ENCODE measurements at regions not wholly inside any gene's neighbourhood (a gene's known extent, or its start where the extent isn't known, plus 50 kb on each side); places are given as distances from the start of the nearest gene placed in this dataset.
"Not testable (repeated sequence)": the region's sequence is repeated elsewhere in the genome, so short reads cannot be mapped to it uniquely, and the experiment has no call there.

DNA sequence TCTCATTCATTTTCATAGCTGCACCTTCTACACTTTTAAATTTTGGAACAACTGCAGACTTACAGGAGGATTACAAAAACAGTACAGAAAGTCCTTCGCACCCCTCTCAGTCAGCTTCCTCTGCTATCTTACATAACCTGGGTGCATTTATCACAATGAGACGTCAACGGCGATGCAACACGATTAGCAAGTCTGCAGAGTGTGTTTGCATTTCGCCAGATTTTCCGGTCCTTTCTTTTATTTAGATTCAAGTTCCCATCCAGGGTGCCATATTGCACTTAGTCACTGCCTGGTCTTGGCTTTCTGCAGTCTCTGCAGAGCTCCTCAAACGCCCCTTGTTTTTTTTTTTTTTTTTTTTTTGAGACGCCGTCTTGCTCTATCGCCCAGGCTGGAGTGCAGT is 85.9 kb downstream of the ASMT start:
- DNase-seq = peak; percentile 3

DNA sequence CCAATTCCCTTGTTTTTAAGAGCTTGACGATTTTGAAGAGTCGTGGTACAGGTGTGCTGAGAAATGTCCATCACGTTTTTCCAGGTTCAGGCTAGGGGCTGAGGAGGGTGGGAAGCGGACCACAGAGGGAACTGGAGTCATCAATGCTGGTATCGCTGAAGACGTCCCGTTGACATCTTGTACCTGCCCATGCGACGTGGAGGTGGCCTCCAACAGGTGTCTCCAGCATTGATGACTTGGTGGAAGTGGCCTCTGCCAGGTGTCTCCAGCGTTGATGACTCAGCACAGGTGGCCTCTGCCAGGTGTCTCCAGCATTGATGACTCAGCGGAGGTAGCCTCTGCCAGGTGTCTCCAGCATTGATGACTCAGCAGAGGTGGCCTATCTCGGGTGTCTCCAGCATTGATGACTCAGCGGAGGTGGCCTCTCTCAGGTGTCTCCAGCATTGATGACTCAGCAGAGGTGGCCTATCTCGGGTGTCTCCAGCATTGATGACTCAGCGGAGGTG is 86.6 kb downstream of the ASMT start:
- not testable (repeated sequence) for DNase-seq

DNA sequence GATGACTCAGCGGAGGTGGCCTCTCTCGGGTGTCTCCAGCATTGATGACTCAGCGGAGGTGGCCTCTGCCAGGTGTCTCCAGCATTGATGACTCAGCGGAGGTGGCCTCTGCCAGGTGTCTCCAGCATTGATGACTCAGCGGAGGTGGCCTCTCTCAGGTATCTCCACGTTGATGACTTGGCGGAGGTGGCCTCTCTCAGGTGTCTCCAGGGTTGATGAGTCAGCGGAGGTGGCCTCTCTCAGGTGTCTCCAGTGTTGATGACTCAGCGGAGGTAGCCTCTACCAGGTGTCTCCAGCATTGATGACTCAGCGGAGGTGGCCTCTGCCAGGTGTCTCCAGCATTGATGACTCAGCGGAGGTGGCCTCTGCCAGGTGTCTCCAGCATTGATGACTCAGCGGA is 87.3 kb downstream of the ASMT start:
- DNase-seq = not testable (repeated sequence)

- not testable (repeated sequence) for DNase-seq
Measured at GRCh38 chrX:1702557-1702956, 87.7 kb downstream of the ASMT start.

GRCh38 chrX:1709277-1709676 is 94.4 kb downstream of the ASMT start:
- DNase-seq = not testable (repeated sequence)

DNA sequence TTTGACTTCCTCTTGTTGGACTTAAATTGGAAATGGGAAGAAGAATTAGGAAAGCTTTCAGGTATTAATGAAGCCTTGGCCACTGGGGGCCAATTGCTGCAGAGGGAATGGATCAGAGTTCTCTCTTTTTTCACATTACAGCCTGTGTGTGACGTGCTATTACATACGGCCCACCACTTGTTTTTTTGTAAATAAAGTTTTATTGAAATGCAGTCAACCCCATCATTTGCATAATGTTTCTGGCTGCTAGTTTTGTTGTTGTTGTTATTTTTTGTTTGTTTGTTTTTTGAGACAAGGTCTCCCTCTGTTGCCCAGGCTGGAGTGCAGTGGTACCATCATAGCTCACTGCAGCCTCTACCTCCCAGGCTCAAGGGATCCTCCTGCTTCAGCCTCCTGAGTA is 98.4 kb downstream of the ASMT start:
- DNase-seq = no peak

DNA sequence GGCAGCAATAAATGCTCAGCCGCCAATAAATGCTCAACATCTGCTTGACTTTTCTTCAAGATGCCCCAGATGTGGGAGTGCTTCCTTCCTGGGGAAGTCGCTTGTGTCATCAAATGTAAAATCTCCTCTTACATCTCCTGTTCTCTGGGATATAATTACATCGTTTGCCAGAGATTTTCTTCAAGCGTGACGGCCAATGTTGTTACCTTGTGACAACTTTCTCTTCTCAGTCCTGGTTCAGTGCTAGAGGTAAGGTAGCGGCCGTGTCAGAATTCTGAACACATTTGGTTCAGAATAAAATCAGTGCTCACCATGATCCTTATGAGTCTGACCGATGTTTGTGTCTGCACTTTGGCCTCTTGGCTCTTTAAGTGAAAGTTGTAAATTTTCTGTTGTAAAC is 102.5 kb downstream of the ASMT start:
- DNase-seq = no peak

DNA sequence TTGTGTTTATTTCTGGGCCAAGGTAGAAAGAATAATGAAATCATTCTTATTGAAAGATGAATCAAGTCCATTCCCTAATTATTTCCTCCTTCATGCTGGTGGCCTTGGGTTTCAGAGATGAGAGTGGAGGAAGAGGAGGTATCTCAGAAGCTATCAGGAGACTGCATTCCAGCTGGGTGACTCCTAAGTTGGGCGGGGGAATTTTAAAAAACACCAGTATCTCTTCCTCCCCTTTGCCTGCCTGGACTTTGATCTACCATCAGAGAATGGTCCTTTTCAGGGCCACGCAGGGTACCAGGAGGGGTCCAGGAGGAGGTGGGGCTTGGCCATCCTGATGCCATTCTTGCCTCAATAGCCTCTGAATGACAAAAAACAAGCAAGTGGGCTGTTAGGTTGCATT is 104.4 kb downstream of the ASMT start:
- no peak for DNase-seq

GRCh38 chrX:1720836-1721235 is 106.0 kb downstream of the ASMT start:
- DNase-seq = no peak

GRCh38 chrX:1725472-1725871 is 110.6 kb downstream of the ASMT start:
- DNase-seq = peak; percentile 76

DNA sequence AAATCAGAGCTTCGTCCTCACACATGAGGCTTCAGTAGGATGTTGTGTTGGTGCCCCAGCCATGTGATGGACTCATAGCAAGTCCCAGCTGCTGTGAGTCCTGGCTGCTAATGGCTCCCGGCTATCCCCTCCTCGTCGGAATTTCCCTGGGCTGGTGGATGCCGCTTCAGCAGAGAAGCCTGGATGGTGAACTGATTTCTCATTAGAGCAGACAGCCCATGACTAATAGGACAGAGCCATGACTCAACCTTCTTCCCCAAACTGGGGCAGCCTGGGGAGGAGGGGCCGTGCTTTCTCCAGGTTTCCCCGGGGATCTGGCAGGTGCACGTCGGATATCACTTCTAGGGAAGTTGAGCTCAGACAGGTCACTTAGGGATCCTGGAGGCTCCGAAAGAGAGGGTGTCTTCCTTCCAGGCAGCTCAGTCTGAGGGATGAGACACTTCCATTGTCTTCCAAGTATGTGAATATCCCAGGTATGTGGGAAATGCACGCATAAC is 112.7 kb downstream of the ASMT start:
- no peak for DNase-seq

DNA sequence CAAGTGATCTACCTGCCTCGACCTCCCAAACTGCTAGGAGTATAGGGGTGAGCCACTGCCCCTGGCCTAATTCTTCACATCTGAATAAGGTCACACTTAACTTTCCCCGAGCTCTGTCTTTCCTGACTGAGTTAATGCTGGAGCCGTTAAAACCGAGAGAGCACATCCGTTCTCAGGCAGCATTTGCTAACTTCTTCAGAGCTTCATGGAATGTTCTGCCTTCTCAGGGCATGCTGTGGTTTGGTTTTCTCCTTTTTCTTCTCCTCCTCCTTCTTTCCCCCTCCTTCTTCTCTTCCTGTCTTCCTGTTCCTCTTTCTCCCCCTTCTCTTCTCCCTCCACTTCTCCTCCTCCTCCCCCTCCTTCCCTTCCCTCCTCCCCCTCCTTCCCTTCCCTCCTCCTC is 119.9 kb downstream of the ASMT start:
- peak; percentile 2 for DNase-seq

GRCh38 chrX:1741816-1742394 is 127.0 kb downstream of the ASMT start:
- no peak for DNase-seq

DNA sequence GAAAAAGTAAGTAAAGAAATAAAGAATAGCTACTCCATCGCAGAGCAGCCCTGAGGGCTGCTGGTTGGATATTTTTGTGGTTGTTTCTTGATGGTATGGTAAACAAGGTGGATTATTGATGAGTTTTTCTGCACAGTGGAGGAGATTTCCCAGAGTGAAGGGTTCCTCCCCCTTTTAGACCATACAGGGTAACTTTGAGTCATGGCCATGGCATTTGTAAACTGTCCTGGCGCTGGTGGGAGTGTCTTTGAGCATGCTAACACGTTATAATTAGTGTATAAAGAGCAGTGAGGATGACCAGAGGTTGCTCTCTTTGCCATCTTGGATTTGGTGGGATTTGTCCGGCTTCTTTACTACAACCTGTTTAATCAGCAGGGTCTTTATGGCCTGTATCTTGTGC is 128.2 kb downstream of the ASMT start:
- DNase-seq = no peak

DNA sequence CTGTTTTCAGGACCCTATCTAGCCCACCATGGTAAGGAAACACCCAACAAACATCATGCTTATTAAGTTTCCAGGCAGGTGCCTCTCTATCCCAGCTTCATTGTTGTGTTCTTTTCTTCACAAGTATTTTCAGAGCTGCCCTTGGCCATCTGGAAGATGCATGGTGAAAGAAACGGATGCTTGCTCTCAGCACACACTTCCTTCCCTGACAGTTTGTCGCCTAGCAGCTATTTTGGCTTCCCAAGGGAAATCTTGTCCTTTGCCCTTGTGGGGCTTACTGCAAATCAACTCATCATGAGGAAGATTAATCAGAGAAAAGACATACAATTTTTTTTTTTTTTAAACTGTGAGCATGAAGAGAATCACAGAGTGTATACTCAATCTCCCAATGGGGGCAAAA is 128.8 kb downstream of the ASMT start:
- DNase-seq = no peak

GRCh38 chrX:1748408-1748807 is 133.5 kb downstream of the ASMT start:
- DNase-seq = no peak

- no peak for DNase-seq
Measured at GRCh38 chrX:1749499-1749898, 134.6 kb downstream of the ASMT start.

- no peak for DNase-seq
Measured at GRCh38 chrX:1750267-1750666, 135.4 kb downstream of the ASMT start.

DNA sequence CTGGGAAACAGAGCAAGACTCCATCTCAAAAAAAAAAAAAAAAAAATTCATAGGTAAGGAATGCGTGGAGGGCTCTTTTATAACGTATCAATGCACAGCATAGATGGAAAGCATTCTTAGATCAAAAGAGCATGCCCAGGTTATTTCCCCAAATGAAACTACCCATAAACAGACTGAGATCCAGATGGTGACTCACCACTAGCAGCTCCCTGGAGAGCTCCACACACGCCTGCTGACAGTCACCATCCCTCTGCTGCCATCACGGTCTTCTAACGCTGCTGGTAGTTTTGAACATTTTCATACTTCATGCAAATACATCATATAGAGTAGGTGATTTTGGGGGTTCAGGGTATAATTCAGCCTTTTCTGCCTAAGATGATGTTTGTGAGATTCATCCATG is 136.9 kb downstream of the ASMT start:
- DNase-seq = no peak

- not testable (repeated sequence) for DNase-seq
Measured at GRCh38 chrX:1752799-1753198, 137.9 kb downstream of the ASMT start.

DNA sequence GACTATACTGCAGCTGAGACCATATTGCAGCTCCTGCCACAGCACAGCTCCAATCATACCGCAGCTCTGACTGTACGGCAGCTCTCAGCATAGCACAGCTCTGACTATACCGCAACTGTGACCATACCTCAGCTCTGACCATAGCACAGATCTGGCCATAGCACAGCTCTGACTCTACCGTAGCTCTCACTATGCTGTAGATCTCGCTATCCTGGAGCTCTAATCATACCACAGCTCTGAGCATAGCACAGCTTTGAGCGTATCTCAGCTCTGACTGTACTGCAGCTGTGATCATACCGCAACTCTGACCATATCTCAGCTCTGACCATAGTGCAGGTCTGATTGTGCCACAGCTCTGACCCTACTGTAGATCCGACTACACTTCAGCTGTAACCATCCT is 139.2 kb downstream of the ASMT start:
- DNase-seq = no peak

GRCh38 chrX:1763294-1763693 is 148.4 kb downstream of the ASMT start:
- DNase-seq = no peak

DNA sequence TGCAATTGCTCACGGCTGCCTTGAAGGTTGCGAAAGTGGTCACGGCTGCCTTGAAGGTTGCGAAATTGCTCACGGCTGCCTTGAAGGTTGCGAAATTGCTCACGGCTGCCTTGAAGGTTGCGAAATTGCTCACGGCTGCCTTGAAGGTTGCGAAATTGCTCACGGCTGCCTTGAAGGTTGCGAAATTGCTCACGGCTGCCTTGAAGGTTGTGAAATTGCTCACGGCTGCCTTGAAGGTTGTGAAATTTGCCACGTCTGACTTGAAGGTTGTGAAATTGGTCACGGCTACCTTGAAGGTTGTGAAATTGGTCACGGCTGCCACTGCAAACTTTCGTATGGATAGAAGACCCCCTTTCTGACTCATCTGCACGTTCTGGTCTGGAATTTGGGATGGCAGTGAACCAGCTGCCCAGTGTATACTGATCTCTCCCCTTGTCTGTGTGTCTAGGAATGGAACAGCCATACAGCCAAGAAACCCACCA is 150.1 kb downstream of the ASMT start:
- not testable (repeated sequence) for DNase-seq

DNA sequence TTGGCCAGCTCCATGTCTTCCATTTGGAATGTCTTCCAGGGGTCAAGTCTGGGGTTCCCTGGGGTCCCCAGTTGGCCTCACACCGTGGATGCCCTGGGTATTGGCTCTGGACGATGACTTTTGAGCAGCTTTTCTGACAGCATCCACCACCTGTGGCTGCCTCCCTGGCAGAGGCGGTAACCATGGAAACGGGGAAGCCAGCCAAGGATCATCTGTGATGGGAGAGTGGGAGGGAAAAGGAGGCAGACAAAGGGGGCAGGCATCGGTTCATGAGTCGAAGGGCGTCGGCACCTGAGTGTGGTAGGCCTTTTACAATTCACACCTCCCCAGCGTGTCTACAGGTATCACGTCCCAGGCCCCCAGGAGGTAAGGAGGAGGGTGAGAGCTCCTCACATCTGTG is 152.2 kb downstream of the ASMT start:
- peak; percentile 10 for DNase-seq

GRCh38 chrX:1778817-1779216 is 164.0 kb downstream of the ASMT start:
- DNase-seq = no peak

Data from NCI-H82 (cell line).